ENCODE measurements at regions not wholly inside any gene's neighbourhood (a gene's known extent, or its start where the extent isn't known, plus 50 kb on each side); places are given as distances from the start of the nearest gene placed in this dataset.

- TF ChIP-seq ZBTB33 (IDR thresholded peaks at IDR 0.05): no peak
- TF ChIP-seq NR2F2 (IDR thresholded peaks at IDR 0.05): no peak
- TF ChIP-seq RAD21 (IDR thresholded peaks at IDR 0.05): no peak
- no peak for TF ChIP-seq EGR1 (IDR thresholded peaks at IDR 0.05; ENCODE audit: low read depth in 2 of 2)
- TF ChIP-seq RXRA (IDR thresholded peaks at IDR 0.05): no peak
- no peak for TF ChIP-seq SP1 (IDR thresholded peaks at IDR 0.05)
- no peak for TF ChIP-seq YY1 (IDR thresholded peaks at IDR 0.05)
Measured at GRCh38 chr6:56860475-56860874, 94.4 kb upstream of the BEND6 start (continued).

- 63% methylated on average over 4 of the region's 4 CpGs for WGBS
- peaks cover 0 to 2% (median 0%) of the 10 kb centered on the region in 4 donors for H3K27me3 ChIP-seq (ENCODE audit: control insufficient read depth in 4 of 4, insufficient read depth in 4 of 4, low read length in 3 of 4)
- H3K27ac ChIP-seq (ENCODE audit: low read depth in 1 of 2, low read length in 2 of 2): no peak overlapping the region
- DNase-seq (ENCODE audit: low spot score): no peak
- H3K9me3 ChIP-seq (ENCODE audit: control insufficient read depth in 4 of 4, low read length in 3 of 4): no peaks in the 10 kb centered on the region
- H3K4me3 ChIP-seq (ENCODE audit: low read depth in 1 of 3, low read length in 3 of 3): no peak overlapping the region
- TF ChIP-seq YY1 (IDR thresholded peaks at IDR 0.05) (no peak), ZBTB33 (IDR thresholded peaks at IDR 0.05) (no peak), HNF4G (IDR thresholded peaks at IDR 0.05) (no peak), TAF1 (conservative IDR thresholded peaks at IDR 0.05) (no peak)
- H3K4me1 ChIP-seq (ENCODE audit: control insufficient read depth in 4 of 4, insufficient read depth in 4 of 4, low read length in 3 of 4): peaks cover 0 to 8% (median 3%) of the 10 kb centered on the region in 4 donors
- H3K36me3 ChIP-seq (ENCODE audit: control insufficient read depth in 4 of 4, insufficient read depth in 3 of 4, low read depth in 1 of 4, low read length in 3 of 4): no peaks in the 10 kb centered on the region
- no peak overlapping the region for H3K9ac ChIP-seq (ENCODE audit: low read depth in 1 of 2, low read length in 2 of 2)
Measured at GRCh38 chr6:56856036-56856580, 98.8 kb upstream of the BEND6 start.

GRCh38 chr6:56854086-56854485, 100.8 kb upstream of the BEND6 start:
- Histone ChIP-seq H3K9me3 (ENCODE audit: control insufficient read depth in 4 of 4, low read length in 3 of 4) (no peaks in the 10 kb centered on the region), H3K4me1 (ENCODE audit: control insufficient read depth in 4 of 4, insufficient read depth in 4 of 4, low read length in 3 of 4) (peaks cover 0 to 11% (median 5%) of the 10 kb centered on the region in 4 donors), H3K4me3 (ENCODE audit: low read depth in 1 of 3, low read length in 3 of 3) (no peak overlapping the region), H3K27ac (ENCODE audit: low read depth in 1 of 2, low read length in 2 of 2) (no peak overlapping the region), H3K36me3 (ENCODE audit: control insufficient read depth in 4 of 4, insufficient read depth in 3 of 4, low read depth in 1 of 4, low read length in 3 of 4) (no peaks in the 10 kb centered on the region), H3K9ac (ENCODE audit: low read depth in 1 of 2, low read length in 2 of 2) (no peak overlapping the region), H3K27me3 (ENCODE audit: control insufficient read depth in 4 of 4, insufficient read depth in 4 of 4, low read length in 3 of 4) (peaks cover 0 to 2% (median 0%) of the 10 kb centered on the region in 4 donors)
- TF ChIP-seq REST (IDR thresholded peaks at IDR 0.05): no peak
- TF ChIP-seq HNF4A (conservative IDR thresholded peaks at IDR 0.05): no peak
- WGBS: 92% methylated on average over 2 of the region's 2 CpGs
- DNase-seq (ENCODE audit: low spot score): no peak
